Nucleus accumbens (tissue), 56 donors: ENCODE measurements at regions not wholly inside any gene's neighbourhood (a gene's known extent, or its start where the extent isn't known, plus 50 kb on each side); places are given as distances from the start of the nearest gene placed in this dataset.

Experiments
- DNase-seq, 56 donors: peaks; one replicate each; lab custom pipeline; 2025; lab: John Stamatoyannopoulos, UW

DNA sequence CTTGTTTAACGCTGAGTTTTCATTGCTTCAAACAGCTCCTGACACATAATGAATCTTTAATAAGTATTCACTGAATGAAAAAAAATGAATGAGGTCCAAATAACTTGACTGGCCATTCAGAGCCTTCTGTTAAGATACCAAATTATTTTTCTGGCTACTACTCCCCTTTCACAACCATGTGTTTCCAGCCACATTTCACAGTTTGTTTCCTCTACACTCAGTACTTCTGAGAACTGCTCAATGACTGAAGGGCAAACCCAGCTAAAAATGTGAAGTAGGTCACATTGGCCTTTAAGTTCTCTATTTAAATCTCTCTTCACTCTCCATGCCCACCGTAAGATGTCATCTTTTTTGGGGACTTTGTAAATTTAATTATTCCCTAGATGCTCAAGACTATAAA, 78.4 kb upstream of the KRR1 start:
- no peak for DNase-seq

- no peak for DNase-seq
Observed at GRCh38 chr12:75587340-75588106, 76.1 kb upstream of the KRR1 start.

DNA sequence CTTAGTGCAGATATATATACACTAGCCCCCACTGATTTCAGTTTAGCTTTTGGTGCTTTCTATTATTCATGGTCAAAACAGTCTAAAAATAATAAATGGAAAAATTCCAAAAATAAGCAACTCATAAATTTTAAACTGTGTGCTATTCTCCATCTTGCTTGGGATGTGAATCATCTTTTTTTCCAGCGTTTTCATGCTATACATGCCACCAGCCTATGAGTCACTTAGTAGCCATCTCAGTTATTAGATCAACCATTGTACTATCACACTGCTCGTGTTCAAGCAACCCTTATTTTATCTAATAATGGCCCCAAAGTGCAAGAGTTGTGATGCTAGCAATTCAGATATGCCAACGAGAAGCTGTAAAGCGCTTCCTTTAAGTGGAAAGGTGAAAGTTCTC, 73.9 kb upstream of the KRR1 start:
- DNase-seq = no peak

DNA sequence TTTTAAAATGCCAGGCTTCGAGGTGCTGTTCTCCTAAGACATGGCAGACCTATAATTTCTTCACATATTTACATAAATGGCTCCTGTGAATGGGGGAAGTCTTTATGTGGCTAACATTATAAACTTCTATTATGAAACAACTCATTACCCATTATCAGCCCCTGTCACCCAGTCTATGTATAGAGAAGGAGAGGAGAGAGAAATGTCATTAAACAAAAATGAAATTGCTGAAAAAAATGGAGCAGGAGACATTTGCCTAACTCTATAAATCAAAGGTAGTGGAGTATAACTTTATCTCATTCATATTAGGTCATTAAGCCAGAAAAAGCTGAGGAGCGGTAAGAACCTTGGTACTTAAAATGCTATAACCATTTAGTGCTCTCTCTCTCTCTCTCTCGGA, 71.9 kb upstream of the KRR1 start:
- DNase-seq = no peak

- DNase-seq = no peak
Observed at GRCh38 chr12:75581515-75581914, 70.1 kb upstream of the KRR1 start.

GRCh38 chr12:75579552-75579951, 68.1 kb upstream of the KRR1 start:
- DNase-seq = no peak

DNA sequence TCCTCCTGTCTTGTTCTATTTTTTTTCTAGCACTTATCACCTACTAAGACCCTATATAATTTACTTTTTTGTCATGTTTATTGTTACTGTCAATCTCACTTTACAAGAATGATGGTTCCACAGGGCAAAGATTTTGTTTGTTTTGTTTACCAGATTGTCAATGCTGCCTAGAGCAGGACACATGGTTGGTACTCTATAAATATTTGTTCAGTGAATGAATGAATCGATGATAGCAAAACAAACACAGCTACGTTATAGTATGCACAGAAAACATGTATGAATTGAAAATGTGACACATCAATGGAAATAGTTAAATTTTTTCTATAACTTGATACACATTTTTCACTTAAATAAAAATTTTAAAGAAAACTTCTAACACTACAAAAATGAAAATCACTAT, 67.1 kb upstream of the KRR1 start:
- no peak for DNase-seq

GRCh38 chr12:75577812-75578211, 66.4 kb upstream of the KRR1 start:
- DNase-seq = no peak

DNA sequence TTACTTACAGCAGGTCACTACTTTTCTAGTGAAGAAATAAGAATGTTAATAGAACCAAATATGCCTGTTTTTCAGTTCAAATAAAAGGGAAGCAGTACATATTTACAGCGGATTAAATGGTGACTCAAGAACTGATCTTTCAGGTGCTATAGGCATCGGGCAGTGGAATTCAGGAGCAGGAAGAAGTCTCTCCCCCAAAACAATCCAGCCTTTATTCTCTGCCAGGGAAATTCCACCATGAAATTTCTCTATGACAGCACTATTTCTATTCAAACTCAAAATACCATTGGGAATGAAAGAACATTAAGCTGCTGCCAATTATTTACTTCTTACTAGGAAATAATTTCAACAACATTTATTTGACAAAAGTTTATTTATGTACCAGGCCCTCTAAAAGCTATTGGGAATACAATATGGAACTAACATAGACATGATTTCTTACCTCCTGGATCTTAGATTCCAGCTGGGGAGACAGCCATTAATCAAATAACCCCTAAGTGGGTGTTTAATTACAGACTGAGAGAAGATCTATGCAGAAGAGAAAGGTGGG, 60.3 kb upstream of the KRR1 start:
- DNase-seq = no peak

GRCh38 chr12:75571204-75571603, 59.8 kb upstream of the KRR1 start:
- no peak for DNase-seq

GRCh38 chr12:75568801-75569200, 57.4 kb upstream of the KRR1 start:
- no peak for DNase-seq

DNA sequence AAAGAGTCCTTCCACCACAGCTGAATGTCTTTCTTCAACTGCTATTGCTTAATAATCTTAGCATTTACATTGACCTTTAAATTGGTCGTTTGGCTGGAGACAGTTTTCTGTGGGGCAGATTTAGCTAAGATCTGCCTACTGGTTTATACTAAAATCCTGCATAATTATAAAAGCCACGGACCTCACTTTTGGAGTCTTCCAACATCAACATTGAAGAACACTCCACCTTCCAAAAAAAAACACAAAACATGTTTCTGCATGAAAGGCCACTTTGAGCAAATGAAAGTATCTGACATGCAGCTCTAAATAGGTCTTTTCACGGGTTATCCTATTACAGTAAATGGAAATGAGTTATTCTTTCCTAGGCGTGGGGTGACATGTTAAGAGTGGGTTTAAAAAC, 57.0 kb upstream of the KRR1 start:
- DNase-seq = no peak

DNA sequence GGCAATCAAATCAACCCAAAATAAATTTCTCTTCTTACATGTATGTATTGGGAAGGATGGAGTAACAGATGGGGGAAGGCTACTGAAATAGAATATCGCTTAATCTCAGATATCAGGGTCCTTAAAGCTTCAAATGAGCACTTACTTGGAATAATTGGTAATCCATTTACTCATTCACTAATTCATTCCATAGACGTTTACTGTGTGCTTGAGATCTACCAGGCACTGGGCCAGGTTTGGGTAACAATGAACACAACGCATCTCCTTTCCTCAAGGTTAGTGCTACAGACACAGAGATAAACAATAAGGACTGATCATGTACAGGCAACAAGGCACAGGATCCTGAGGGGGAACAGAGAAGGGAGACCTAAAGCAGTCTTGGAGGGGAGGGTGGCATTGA, 54.4 kb upstream of the KRR1 start:
- DNase-seq = no peak

DNA sequence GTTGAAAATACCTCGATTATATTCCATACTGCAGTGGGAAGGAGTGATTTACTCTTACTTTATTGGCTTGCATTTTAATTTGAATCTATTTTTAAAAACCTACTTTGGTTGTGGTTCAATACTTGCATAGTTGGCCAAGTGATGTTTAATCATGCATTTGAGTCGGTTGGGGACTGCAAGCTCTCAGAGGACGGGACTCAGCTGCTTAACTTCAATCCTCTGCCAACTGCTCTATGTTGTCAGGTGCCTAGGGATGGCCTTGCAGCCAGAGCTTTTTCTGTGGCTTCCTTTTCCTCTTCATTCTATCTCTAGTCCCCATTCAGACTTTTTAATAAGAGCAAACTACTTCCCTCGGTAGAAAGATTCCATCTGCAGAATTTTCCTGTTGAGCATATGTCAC, 53.4 kb upstream of the KRR1 start:
- DNase-seq = no peak

DNA sequence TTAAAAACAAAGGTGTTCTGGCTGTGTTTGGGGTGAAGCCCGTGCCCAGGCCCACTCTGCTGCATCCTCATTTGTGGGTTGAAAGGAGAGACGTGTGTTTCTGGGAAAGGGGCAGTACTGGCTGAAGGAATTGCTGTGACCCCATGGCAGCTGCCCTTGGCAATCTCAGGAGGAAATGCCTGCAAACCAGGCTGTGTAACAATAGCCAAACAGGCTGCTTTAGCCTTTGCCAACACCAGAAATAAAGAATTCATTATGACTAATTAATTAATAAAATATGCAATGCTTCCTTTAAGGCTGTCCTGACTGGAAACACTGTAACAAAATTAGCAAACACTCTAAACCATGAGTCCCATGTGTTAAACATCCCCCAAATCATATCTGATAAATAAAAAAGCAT, 53.0 kb upstream of the KRR1 start:
- DNase-seq = peak in 2 of 56 donors; percentile 4 to 12

GRCh38 chr12:75563351-75563750, 51.9 kb upstream of the KRR1 start:
- no peak for DNase-seq

DNA sequence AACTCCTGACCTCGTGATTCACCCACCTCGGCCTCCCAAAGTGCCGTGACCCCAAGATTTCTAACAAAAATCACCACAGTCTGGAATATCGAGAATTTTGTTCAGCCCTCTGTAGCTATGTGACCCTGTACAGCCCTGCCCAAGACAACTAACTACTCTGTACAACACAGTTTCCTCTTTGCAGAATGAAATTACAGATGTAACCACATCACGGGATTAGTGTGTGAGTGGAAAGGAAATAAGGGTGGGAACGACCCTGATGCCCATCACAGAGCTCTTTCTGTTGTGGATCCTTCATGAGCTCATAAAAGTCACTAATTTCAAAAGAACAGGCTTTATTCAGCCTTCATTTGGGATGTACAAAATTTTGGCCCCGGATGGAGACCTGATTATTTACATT, 50.5 kb upstream of the KRR1 start:
- DNase-seq = no peak
